ENCODE measurements at regions not wholly inside any gene's neighbourhood (a gene's known extent, or its start where the extent isn't known, plus 50 kb on each side); places are given as distances from the start of the nearest gene placed in this dataset.

DNA sequence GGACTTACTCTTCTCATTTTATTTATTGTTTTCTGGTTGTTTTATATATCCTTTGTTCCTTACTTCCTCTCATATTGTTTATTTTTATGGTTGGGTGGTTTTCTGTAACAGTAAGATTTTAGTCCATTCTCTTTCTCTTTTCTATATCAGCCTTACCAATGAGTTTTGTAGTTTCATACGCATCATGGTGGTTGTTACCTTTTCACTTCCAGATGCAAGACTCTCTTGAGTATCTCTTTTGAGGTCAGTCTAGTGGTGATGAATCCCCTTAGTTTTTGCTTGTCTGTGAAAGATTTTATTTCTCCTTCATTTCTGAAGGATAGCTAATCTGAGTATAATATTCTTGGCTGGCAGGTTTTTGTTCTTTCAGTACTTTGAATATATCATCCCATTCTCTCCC lies 57.1 kb upstream of the MFGE8 start:
- TF ChIP-seq EP300 (IDR thresholded peaks at IDR 0.05; ENCODE audit: borderline replicate concordance) (no peak), YY1 (IDR thresholded peaks at IDR 0.05; ENCODE audit: low read depth) (no peak), EGR1 (IDR thresholded peaks at IDR 0.05) (no peak), CEBPB (IDR thresholded peaks at IDR 0.05) (no peak), TAF1 (IDR thresholded peaks at IDR 0.05; ENCODE audit: low read depth) (no peak), FOXM1 (IDR thresholded peaks at IDR 0.05; ENCODE audit: borderline replicate concordance, low read depth) (no peak), ZBTB7A (IDR thresholded peaks at IDR 0.05; ENCODE audit: low read depth) (no peak), TEAD4 (IDR thresholded peaks at IDR 0.05) (no peak), MAX (IDR thresholded peaks at IDR 0.05) (no peak), NFIC (IDR thresholded peaks at IDR 0.05) (no peak), RAD21 (IDR thresholded peaks at IDR 0.05; ENCODE audit: low read depth) (no peak), USF1 (IDR thresholded peaks at IDR 0.05) (no peak), CREB1 (IDR thresholded peaks at IDR 0.05; ENCODE audit: low read depth) (no peak), TCF12 (IDR thresholded peaks at IDR 0.05; ENCODE audit: low read depth) (no peak)
- TF ChIP-seq, protein P1, sequence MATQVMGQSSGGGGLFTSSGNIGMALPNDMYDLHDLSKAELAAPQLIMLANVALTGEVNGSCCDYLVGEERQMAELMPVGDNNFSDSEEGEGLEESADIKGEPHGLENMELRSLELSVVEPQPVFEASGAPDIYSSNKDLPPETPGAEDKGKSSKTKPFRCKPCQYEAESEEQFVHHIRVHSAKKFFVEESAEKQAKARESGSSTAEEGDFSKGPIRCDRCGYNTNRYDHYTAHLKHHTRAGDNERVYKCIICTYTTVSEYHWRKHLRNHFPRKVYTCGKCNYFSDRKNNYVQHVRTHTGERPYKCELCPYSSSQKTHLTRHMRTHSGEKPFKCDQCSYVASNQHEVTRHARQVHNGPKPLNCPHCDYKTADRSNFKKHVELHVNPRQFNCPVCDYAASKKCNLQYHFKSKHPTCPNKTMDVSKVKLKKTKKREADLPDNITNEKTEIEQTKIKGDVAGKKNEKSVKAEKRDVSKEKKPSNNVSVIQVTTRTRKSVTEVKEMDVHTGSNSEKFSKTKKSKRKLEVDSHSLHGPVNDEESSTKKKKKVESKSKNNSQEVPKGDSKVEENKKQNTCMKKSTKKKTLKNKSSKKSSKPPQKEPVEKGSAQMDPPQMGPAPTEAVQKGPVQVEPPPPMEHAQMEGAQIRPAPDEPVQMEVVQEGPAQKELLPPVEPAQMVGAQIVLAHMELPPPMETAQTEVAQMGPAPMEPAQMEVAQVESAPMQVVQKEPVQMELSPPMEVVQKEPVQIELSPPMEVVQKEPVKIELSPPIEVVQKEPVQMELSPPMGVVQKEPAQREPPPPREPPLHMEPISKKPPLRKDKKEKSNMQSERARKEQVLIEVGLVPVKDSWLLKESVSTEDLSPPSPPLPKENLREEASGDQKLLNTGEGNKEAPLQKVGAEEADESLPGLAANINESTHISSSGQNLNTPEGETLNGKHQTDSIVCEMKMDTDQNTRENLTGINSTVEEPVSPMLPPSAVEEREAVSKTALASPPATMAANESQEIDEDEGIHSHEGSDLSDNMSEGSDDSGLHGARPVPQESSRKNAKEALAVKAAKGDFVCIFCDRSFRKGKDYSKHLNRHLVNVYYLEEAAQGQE (IDR thresholded peaks at IDR 0.05; ENCODE audit: low read depth), result no peak

DNA sequence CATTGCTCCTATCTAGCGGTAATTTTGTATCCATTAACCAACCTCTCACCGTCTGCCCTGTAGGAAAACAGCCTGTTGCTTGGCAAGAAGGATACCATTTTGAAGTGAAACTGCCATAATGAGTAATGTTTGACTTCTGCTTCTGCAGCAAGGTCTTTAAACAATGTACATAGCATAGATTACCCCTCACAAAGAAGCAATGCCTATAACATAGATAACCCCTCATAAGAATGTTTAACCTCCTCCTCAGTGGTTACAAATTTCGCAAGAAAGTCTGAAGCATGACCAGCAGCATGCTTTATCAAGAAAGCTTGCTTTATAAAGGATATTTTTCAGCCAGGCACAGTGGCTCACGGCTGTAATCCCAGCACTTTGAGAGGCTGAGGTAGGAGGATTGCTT lies 61.2 kb upstream of the MFGE8 start:
- no peak for TF ChIP-seq FOXM1 (IDR thresholded peaks at IDR 0.05; ENCODE audit: borderline replicate concordance, low read depth)
- TF ChIP-seq CEBPB (IDR thresholded peaks at IDR 0.05), result no peak
- TF ChIP-seq CREB1 (IDR thresholded peaks at IDR 0.05; ENCODE audit: low read depth), result no peak
- TF ChIP-seq TEAD4 (IDR thresholded peaks at IDR 0.05), result no peak
- TF ChIP-seq, protein P1 (IDR thresholded peaks at IDR 0.05; ENCODE audit: low read depth), result no peak
- TF ChIP-seq TCF12 (IDR thresholded peaks at IDR 0.05; ENCODE audit: low read depth), result no peak
- no peak for TF ChIP-seq TAF1 (IDR thresholded peaks at IDR 0.05; ENCODE audit: low read depth)
- TF ChIP-seq NFIC (IDR thresholded peaks at IDR 0.05), result no peak
- TF ChIP-seq YY1 (IDR thresholded peaks at IDR 0.05; ENCODE audit: low read depth), result no peak
- no peak for TF ChIP-seq EP300 (IDR thresholded peaks at IDR 0.05; ENCODE audit: borderline replicate concordance)

GRCh38 chr15:88975891-88976290 lies 62.7 kb upstream of the MFGE8 start:
- TF ChIP-seq EGR1 (IDR thresholded peaks at IDR 0.05) (no peak), TCF12 (IDR thresholded peaks at IDR 0.05; ENCODE audit: low read depth) (no peak), YY1 (IDR thresholded peaks at IDR 0.05; ENCODE audit: low read depth) (no peak), NFIC (IDR thresholded peaks at IDR 0.05) (no peak)
- TF ChIP-seq, protein P1 (IDR thresholded peaks at IDR 0.05; ENCODE audit: low read depth), result no peak

DNA sequence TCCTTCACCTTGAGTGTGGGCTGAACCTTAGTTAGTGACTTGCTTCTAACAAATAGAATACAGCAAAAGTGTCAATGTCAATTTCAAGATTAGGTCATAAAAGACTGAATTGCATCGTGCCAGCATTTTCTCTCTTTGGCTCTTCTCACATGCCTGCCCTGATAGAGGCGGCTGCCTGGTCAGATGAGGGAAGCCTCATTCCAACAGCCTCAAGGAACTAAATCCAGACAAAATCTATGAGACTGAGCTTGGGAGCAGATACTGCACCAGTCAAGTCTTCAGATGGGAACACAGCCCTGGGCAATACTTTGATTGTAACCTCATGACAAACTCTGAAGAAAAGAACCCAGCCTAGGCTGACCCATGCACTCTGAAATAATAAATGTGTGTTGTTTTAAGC lies 63.5 kb upstream of the MFGE8 start:
- TF ChIP-seq, protein P1 (IDR thresholded peaks at IDR 0.05; ENCODE audit: low read depth), result no peak
- TF ChIP-seq RAD21 (IDR thresholded peaks at IDR 0.05; ENCODE audit: low read depth), result no peak
- TF ChIP-seq EP300 (IDR thresholded peaks at IDR 0.05; ENCODE audit: borderline replicate concordance), result no peak
- TF ChIP-seq NFIC (IDR thresholded peaks at IDR 0.05), result no peak
- TF ChIP-seq MAX (IDR thresholded peaks at IDR 0.05), result no peak
- TF ChIP-seq FOXM1 (IDR thresholded peaks at IDR 0.05; ENCODE audit: borderline replicate concordance, low read depth), result no peak
- TF ChIP-seq CREB1 (IDR thresholded peaks at IDR 0.05; ENCODE audit: low read depth), result no peak
- no peak for TF ChIP-seq USF1 (IDR thresholded peaks at IDR 0.05)
- no peak for TF ChIP-seq EGR1 (IDR thresholded peaks at IDR 0.05)
- TF ChIP-seq TAF1 (IDR thresholded peaks at IDR 0.05; ENCODE audit: low read depth), result no peak
- no peak for TF ChIP-seq TEAD4 (IDR thresholded peaks at IDR 0.05)
- no peak for TF ChIP-seq YY1 (IDR thresholded peaks at IDR 0.05; ENCODE audit: low read depth)
- TF ChIP-seq TCF12 (IDR thresholded peaks at IDR 0.05; ENCODE audit: low read depth), result no peak
- TF ChIP-seq CEBPB (IDR thresholded peaks at IDR 0.05), result no peak

Data from Ishikawa (cell line).